GM12801 (cell line): ENCODE measurements at regions not wholly inside any gene's neighbourhood (a gene's known extent, or its start where the extent isn't known, plus 50 kb on each side); places are given as distances from the start of the nearest gene placed in this dataset.

ENCODE experiments used
- TF ChIP-seq, protein P1 (sequence below): IDR thresholded peaks from one replicate; pipeline ENCODE4 v1.5.1; 2011; ENCODE audit warnings: control low read depth; ENCODE audit not compliant: insufficient read length; ENCODE audit errors: extremely low read depth

DNA sequence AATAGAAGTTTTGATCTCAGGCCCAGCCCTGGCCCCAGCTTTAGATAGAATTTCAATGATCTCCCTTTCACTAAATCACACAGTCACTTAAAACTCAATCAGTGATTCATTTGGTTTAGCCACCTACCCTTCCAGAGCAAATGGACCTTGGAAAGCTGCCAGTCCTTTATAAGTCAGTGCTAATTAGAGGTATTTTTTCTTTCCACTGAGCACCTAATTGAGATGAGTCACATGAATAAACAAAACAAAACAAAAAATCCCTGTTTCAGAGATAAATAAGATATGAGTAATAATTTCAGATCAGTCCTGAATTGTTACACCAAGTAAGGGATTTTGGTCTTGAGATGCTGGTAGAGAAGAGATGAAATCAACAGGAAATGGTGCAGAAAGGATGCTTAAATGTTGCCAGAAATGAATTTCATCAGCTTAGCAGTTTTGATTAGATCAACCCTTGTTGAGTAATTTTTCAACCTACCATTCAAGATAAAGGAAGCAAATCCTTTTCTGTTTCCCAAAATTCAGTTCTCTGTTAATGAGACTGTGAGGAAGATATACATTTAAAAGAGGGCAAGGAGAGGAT is 352.0 kb upstream of the COL8A1 start:
- TF ChIP-seq, protein P1, sequence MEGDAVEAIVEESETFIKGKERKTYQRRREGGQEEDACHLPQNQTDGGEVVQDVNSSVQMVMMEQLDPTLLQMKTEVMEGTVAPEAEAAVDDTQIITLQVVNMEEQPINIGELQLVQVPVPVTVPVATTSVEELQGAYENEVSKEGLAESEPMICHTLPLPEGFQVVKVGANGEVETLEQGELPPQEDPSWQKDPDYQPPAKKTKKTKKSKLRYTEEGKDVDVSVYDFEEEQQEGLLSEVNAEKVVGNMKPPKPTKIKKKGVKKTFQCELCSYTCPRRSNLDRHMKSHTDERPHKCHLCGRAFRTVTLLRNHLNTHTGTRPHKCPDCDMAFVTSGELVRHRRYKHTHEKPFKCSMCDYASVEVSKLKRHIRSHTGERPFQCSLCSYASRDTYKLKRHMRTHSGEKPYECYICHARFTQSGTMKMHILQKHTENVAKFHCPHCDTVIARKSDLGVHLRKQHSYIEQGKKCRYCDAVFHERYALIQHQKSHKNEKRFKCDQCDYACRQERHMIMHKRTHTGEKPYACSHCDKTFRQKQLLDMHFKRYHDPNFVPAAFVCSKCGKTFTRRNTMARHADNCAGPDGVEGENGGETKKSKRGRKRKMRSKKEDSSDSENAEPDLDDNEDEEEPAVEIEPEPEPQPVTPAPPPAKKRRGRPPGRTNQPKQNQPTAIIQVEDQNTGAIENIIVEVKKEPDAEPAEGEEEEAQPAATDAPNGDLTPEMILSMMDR: no peak

DNA sequence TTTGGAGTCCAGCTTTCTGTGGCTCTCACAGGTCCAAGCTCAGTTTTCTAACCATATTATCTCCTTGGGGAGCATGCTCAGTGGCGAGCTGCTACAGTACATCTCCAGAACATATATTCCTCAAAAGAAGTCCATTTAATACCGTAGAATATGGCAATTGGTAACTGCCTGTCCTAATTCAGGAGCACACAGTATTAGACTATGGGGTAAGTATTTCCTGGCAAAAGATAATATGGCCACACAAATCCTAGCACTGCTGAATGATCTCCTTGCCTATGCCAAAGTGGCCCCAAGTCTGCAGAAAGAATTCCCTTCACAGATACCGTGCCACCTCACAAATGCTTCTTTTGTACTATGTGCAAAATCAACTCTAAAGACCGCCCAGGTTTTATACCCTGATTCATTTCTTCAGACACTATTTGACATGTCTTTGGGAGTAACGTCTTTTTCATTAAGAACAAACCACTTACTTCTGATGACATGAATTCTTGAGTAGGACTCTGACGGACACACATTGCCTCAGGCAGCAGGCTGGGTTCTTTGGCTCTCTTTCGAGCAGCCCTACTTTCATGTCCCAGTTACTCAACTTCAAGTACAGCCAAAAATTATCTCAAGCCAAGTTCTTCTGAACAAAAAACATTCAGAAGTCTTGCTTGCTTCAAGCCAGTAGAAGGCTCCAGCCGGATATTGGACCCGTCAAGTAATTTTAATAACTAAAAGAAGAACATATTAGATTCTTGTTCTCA is 368.3 kb upstream of the DCBLD2 start:
- TF ChIP-seq, protein P1: no peak

DNA sequence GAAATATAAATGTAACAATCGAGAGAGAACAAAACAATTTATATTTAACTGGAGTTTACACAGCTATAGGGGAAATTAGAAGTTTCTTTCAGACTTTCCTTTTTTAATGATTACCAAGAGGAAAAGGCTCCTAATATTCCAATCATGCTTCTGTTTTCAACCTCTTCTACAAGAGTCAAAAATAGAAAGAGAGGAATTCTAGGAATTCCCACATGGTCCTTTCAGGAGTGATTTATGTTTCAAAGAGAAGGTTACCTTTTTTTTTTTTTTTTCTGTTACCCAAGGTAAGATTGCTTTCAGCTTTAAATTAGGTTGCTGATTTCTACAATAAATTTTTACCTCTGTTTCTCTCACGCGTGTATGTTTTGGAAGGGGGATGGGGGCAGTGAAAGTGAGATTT is 355.3 kb upstream of the DCBLD2 start:
- TF ChIP-seq, protein P1: no peak

DNA sequence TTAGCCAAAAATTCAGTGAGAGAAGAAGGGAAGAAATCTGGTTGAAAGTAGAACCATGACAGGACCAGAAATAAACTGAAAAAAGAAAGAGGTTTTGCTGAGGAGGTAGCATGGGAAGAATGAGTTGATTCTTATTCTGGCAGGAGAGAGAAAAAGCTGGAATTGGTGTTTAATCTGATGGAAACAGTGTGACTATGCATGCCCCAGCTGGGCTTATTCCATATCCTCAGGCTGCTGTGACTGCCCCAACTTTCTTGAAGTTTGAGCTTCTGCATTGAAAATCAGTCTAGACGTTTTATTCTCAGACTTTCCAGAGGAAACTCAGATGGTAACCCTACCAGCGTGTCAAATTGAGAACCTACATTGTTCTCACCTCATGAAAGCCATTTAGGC is 352.5 kb upstream of the DCBLD2 start:
- TF ChIP-seq, protein P1: no peak

DNA sequence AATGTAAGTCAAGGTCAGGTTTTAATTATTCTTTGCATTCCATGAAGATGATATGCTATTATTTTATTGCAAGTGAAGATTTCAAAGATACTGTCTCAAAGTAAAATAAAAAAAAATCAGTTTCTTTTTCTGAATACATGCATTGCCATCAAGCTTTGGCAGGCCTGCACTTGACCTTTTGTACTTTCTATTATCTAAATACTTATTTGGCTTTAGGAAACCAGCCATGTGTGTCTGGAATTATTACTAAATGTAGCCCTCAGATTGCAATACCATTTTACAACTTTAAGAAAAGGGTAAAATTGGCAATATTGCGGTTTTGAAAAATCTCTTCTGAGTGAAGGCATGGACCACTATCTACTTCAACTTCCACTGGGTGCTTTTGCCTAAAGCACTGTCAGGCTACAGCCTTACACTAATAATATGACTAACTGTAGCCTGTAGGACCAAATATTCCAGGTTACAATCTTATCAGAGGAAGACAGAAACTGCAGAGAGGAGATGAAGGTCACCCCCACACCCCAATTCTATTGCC is 349.4 kb upstream of the DCBLD2 start:
- TF ChIP-seq, protein P1: no peak

DNA sequence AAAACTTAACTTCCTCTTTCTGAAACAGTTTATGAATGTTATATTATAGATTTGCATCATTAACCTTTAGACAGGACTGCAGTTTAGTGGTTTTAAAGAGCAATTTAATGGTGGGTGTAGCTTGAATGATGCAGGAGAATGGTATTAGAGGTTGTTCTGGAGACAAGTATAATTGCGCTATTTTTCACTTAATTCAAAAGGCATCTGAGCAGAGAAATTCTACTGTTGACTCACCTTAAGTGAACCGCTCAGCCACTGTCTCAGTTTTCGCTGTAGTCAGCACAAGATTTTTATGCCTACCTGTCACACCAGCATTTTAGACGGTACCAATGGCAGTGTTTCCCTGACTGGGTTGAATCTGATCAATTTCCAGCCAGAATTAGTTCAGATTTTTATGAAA is 348.8 kb upstream of the DCBLD2 start:
- TF ChIP-seq, protein P1: no peak

DNA sequence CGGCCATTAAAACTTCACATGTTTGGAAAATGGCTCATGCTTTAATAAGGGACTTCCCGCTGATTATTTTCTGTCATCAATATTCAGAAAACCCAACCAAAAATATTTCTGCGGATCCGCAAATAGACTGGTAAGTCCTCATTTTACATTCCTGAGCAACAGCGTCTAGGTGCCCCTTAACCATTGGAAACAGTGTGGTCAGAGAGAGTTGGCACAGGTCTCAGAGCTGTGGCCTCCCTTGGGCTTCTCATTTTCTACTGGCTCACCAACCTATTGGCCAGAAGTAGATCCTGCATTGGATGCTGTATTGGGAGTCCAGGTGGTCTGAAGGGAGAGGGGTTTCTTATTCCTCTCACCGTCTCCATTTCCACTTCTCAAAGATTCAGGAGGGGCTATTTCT is 348.1 kb upstream of the DCBLD2 start:
- TF ChIP-seq, protein P1: no peak
